Astrocyte (in vitro differentiated cells and primary cell): ENCODE measurements at regions not wholly inside any gene's neighbourhood (a gene's known extent, or its start where the extent isn't known, plus 50 kb on each side); places are given as distances from the start of the nearest gene placed in this dataset.

Source experiments
- DNase-seq: peaks from one replicate; pipeline ENCODE4 v3.0.0-alpha.2; 2010; ENCODE audit warnings: low read depth
- FAIRE-seq: peaks from 2 replicates; lab custom pipeline; 2011; peaks lifted over from hg19 to GRCh38; lab: Jason Lieb, UNC
- H2AFZ ChIP-seq: 2 replicates; pipeline ENCODE4 v1.6.0; 2012; ENCODE audit warnings: low read depth, low read length, inconsistent platforms
- H3K27ac ChIP-seq: 2 replicates; pipeline ENCODE4 v1.5.1; 2011; ENCODE audit warnings: low read depth, low read length, inconsistent platforms
- H3K27me3 ChIP-seq: 2 replicates; pipeline ENCODE4 v1.6.0; 2011; ENCODE audit warnings: low read length, inconsistent platforms; ENCODE audit not compliant: insufficient read depth
- H3K36me3 ChIP-seq: 2 replicates; pipeline ENCODE4 v1.5.1; 2011; ENCODE audit warnings: low read length, inconsistent platforms; ENCODE audit not compliant: insufficient read depth
- H3K4me1 ChIP-seq: 2 replicates; pipeline ENCODE4 v1.5.1; 2011; ENCODE audit warnings: low read length, inconsistent platforms; ENCODE audit not compliant: insufficient read depth
- H3K4me2 ChIP-seq: 2 replicates; pipeline ENCODE4 v1.6.0; 2012; ENCODE audit warnings: low read length, inconsistent platforms
- H3K4me3 ChIP-seq: 2 replicates; pipeline ENCODE4 v1.5.1; 2011; ENCODE audit warnings: low read depth, mild to moderate bottlenecking, low read length, inconsistent platforms; ENCODE audit not compliant: insufficient read depth
- H3K79me2 ChIP-seq: 2 replicates; pipeline ENCODE4 v1.6.0; 2012; ENCODE audit warnings: mild to moderate bottlenecking, low read length, inconsistent platforms; ENCODE audit not compliant: insufficient read depth
- H3K9ac ChIP-seq: 2 replicates; pipeline ENCODE4 v1.6.0; 2012; ENCODE audit warnings: mild to moderate bottlenecking, low read length, inconsistent platforms
- H3K9me3 ChIP-seq: 2 replicates; pipeline ENCODE4 v1.5.1; 2012; ENCODE audit warnings: low read depth, mild to moderate bottlenecking, low read length, inconsistent platforms; ENCODE audit not compliant: insufficient read depth
- H4K20me1 ChIP-seq: 2 replicates; pipeline ENCODE4 v1.6.0; 2012; ENCODE audit warnings: low read length, inconsistent platforms; ENCODE audit not compliant: insufficient read depth
- H3K27ac Mint-ChIP-seq: one replicate; pipeline ENCODE4 v1.8.0; 2021; ENCODE audit warnings: mild to moderate bottlenecking, mixed read lengths; ENCODE audit not compliant: unreplicated experiment
- H3K27me3 Mint-ChIP-seq: one replicate; pipeline ENCODE4 v1.8.0; 2021; ENCODE audit warnings: low read depth, mixed read lengths; ENCODE audit not compliant: unreplicated experiment
- H3K36me3 Mint-ChIP-seq: one replicate; pipeline ENCODE4 v1.8.0; 2021; ENCODE audit warnings: low read depth, mixed read lengths; ENCODE audit not compliant: unreplicated experiment
- H3K4me1 Mint-ChIP-seq: one replicate; pipeline ENCODE4 v1.8.0; 2021; ENCODE audit warnings: low read depth, mixed read lengths; ENCODE audit not compliant: unreplicated experiment
- H3K4me3 Mint-ChIP-seq: one replicate; pipeline ENCODE4 v1.8.0; 2021; ENCODE audit warnings: mild to moderate bottlenecking, moderate library complexity, mixed read lengths; ENCODE audit not compliant: unreplicated experiment
- H3K9me3 Mint-ChIP-seq: one replicate; pipeline ENCODE4 v1.8.0; 2021; ENCODE audit warnings: mild to moderate bottlenecking, mixed read lengths; ENCODE audit not compliant: unreplicated experiment
- EZH2 ChIP-seq: IDR thresholded peaks from 2 replicates; pipeline ENCODE4 v1.6.1; 2012; ENCODE audit warnings: mild to moderate bottlenecking, low read length, inconsistent platforms; ENCODE audit not compliant: insufficient read depth
- TF ChIP-seq, protein P1 (sequence below): IDR thresholded peaks from 2 replicates; pipeline ENCODE4 v1.5.1; 2011; ENCODE audit warnings: low read depth, mild to moderate bottlenecking, inconsistent platforms, low read length, moderate library complexity; ENCODE audit not compliant: insufficient read depth

DNA sequence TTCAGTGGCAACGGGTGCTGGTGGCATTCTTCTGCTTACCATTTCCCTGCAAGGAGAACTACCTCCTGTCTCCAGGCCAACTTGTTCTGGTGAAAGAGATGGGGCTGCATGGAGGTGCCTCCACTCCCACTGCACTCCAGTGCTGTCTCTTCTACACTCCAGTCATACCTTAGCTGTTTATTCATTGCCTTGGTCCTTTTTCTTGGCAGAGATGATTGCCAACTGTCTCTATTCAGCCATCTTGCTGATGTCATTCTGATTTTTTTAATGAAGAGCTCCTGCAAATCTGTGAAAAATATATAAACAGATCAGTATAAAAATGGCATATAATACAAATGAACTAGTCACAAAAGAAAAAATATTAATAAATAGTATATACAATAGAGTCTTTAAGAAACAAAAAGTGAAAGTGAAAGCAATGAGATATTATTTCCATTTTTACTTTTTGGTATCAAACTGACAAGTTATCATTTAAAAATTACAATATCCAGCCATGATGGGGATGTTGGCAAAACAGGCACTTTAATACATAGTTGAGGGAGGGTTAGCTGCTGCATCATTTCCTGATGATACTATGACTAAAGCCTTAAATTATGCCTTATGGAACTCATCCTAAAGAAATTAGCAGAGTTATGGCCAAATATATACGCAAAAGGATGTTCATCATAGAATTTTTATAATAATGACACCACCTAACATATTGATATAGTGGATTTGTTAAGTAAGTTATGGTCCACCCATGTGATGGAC lies 109.4 kb downstream of the CARTPT start:
- no peak overlapping the region for H3K4me3 Mint-ChIP-seq
- H3K27me3 ChIP-seq: no peaks in the 10 kb centered on the region
- peaks cover 13% of the 10 kb centered on the region for H3K9me3 Mint-ChIP-seq
- H4K20me1 ChIP-seq: no peaks in the 10 kb centered on the region
- no peak overlapping the region for H3K4me2 ChIP-seq
- no peak for FAIRE-seq
- H3K9ac ChIP-seq: no peak overlapping the region
- TF ChIP-seq EZH2: no peak
- TF ChIP-seq, protein P1, sequence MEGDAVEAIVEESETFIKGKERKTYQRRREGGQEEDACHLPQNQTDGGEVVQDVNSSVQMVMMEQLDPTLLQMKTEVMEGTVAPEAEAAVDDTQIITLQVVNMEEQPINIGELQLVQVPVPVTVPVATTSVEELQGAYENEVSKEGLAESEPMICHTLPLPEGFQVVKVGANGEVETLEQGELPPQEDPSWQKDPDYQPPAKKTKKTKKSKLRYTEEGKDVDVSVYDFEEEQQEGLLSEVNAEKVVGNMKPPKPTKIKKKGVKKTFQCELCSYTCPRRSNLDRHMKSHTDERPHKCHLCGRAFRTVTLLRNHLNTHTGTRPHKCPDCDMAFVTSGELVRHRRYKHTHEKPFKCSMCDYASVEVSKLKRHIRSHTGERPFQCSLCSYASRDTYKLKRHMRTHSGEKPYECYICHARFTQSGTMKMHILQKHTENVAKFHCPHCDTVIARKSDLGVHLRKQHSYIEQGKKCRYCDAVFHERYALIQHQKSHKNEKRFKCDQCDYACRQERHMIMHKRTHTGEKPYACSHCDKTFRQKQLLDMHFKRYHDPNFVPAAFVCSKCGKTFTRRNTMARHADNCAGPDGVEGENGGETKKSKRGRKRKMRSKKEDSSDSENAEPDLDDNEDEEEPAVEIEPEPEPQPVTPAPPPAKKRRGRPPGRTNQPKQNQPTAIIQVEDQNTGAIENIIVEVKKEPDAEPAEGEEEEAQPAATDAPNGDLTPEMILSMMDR: no peak
- H3K27me3 Mint-ChIP-seq: no peaks in the 10 kb centered on the region
- H3K4me3 ChIP-seq: no peak overlapping the region
- no peaks in the 10 kb centered on the region for H3K36me3 ChIP-seq
- H2AFZ ChIP-seq: peak overlapping the region; percentile 44
- peak overlapping the region; percentile 47 for H3K27ac ChIP-seq
- H3K4me1 Mint-ChIP-seq: peaks cover 14% of the 10 kb centered on the region
- peaks cover 10% of the 10 kb centered on the region for H3K4me1 ChIP-seq
- no peaks in the 10 kb centered on the region for H3K79me2 ChIP-seq
- H3K9me3 ChIP-seq: peaks cover 3% of the 10 kb centered on the region
- peaks cover 4% of the 10 kb centered on the region for H3K36me3 Mint-ChIP-seq
- DNase-seq: peak; percentile 10
- H3K27ac Mint-ChIP-seq: no peak overlapping the region

DNA sequence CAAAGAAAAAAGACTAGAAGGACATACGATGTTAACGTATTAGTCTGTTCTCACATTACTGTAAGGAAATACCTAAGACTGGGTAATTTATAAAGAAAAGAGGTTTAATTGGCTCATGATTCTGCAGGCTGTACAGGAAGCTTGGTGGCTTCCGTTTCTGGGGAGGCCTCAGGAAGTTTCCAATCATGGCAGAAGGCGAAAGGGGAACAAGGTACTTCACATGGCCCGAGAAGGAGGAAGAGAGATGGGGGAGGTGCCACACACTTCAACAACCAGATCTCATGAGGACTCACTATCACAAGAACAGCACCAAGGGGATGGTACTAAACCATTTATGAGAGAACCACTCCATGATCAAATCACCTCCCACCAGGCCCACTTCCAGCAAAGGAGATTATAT lies 110.1 kb downstream of the CARTPT start:
- FAIRE-seq (no peak), DNase-seq (no peak)
- peaks cover 14% of the 10 kb centered on the region for H3K4me1 Mint-ChIP-seq
- H3K36me3 Mint-ChIP-seq: peaks cover 4% of the 10 kb centered on the region
- peaks cover 3% of the 10 kb centered on the region for H3K9me3 ChIP-seq
- H3K4me1 ChIP-seq: peaks cover 10% of the 10 kb centered on the region
- H3K79me2 ChIP-seq: no peaks in the 10 kb centered on the region
- no peak overlapping the region for H3K4me3 ChIP-seq
- no peaks in the 10 kb centered on the region for H3K27me3 Mint-ChIP-seq
- no peaks in the 10 kb centered on the region for H3K27me3 ChIP-seq
- no peaks in the 10 kb centered on the region for H4K20me1 ChIP-seq
- no peak overlapping the region for H3K27ac ChIP-seq
- no peak overlapping the region for H3K4me3 Mint-ChIP-seq
- no peak overlapping the region for H3K4me2 ChIP-seq
- no peak overlapping the region for H3K9ac ChIP-seq
- no peaks in the 10 kb centered on the region for H3K36me3 ChIP-seq
- no peak overlapping the region for H3K27ac Mint-ChIP-seq
- H2AFZ ChIP-seq: no peak overlapping the region
- peaks cover 11% of the 10 kb centered on the region for H3K9me3 Mint-ChIP-seq
- TF ChIP-seq, protein P1: no peak
- TF ChIP-seq EZH2: no peak
